ENCODE measurements at regions not wholly inside any gene's neighbourhood (a gene's known extent, or its start where the extent isn't known, plus 50 kb on each side); places are given as distances from the start of the nearest gene placed in this dataset.

GRCh38 chr7:10584886-10585285 is 388.8 kb upstream of the PHF14 start:
- DNase-seq (ENCODE audit: extremely low read depth, low read depth): no peak
- TF ChIP-seq, protein P1, sequence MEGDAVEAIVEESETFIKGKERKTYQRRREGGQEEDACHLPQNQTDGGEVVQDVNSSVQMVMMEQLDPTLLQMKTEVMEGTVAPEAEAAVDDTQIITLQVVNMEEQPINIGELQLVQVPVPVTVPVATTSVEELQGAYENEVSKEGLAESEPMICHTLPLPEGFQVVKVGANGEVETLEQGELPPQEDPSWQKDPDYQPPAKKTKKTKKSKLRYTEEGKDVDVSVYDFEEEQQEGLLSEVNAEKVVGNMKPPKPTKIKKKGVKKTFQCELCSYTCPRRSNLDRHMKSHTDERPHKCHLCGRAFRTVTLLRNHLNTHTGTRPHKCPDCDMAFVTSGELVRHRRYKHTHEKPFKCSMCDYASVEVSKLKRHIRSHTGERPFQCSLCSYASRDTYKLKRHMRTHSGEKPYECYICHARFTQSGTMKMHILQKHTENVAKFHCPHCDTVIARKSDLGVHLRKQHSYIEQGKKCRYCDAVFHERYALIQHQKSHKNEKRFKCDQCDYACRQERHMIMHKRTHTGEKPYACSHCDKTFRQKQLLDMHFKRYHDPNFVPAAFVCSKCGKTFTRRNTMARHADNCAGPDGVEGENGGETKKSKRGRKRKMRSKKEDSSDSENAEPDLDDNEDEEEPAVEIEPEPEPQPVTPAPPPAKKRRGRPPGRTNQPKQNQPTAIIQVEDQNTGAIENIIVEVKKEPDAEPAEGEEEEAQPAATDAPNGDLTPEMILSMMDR (IDR thresholded peaks at IDR 0.05; ENCODE audit: low read depth, low read length): no peak

DNA sequence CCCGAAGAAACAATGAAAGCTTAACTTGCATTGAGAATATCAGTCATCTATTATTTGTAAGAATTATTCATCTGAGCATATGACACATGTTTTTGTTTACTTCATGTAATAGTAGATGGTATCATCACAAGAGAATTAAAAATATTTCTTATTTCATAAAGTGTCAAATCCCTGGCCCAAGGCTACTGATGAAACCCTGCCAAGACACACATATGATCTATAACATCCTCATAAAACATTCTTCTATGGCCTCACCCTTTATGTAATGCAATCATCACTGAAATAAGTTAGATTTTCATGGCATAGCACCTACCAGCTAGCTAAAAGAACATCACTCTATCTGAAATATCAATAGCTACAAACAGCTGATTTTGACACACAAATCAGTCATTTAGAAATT is 385.6 kb upstream of the PHF14 start:
- no peak for DNase-seq (ENCODE audit: extremely low read depth, low read depth)
- TF ChIP-seq, protein P1 (IDR thresholded peaks at IDR 0.05; ENCODE audit: low read depth, low read length): no peak

- TF ChIP-seq, protein P1 (IDR thresholded peaks at IDR 0.05; ENCODE audit: low read depth, low read length): no peak
- DNase-seq (ENCODE audit: extremely low read depth, low read depth): no peak
Observed at GRCh38 chr7:10592604-10593003, 381.1 kb upstream of the PHF14 start.

- no peak for DNase-seq (ENCODE audit: extremely low read depth, low read depth)
- TF ChIP-seq, protein P1 (IDR thresholded peaks at IDR 0.05; ENCODE audit: low read depth, low read length): no peak
Observed at GRCh38 chr7:10593080-10593479, 380.6 kb upstream of the PHF14 start.

- no peak for DNase-seq (ENCODE audit: extremely low read depth, low read depth)
- TF ChIP-seq, protein P1 (IDR thresholded peaks at IDR 0.05; ENCODE audit: low read depth, low read length): no peak
Observed at GRCh38 chr7:10596827-10597226, 376.8 kb upstream of the PHF14 start.

DNA sequence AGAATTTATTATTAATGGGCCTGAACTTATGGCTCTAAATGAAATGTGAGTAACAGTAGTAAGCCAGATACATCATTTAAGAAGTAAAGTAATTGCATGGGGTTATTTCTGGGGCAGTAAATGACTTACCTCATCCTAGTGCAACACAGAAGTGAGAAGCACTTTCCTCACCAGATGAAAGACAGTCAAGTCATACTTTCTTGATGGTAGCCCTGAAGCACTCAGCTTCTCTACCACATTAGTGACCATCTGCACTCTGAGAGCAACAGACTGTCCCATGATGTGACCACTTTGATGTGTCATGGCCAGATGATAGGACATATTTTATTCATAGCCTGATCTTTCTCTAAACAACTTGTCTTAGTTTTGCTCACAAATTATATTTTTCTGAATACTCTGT is 369.5 kb upstream of the PHF14 start:
- TF ChIP-seq, protein P1 (IDR thresholded peaks at IDR 0.05; ENCODE audit: low read depth, low read length): no peak
- DNase-seq (ENCODE audit: extremely low read depth, low read depth): no peak

DNA sequence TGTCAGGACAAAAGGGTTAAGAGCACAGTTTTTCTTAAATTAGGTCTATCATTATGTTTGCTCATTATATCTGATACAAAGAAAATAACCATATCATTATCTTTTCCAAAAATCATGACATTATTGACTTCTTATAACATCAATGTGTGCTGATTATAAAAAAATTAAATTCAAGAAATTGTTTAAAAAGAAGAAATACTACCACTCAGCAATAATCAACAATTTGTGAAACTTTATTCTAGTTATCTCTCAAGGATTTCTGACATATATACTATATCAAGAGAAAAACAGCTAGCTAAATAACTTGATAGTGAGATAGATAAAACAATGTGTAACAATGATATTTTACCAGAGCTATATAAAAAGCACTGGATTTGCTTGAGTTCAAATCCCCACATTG is 360.7 kb upstream of the PHF14 start:
- no peak for DNase-seq (ENCODE audit: extremely low read depth, low read depth)
- TF ChIP-seq, protein P1 (IDR thresholded peaks at IDR 0.05; ENCODE audit: low read depth, low read length): no peak
